GM12874 (cell line): ENCODE measurements at regions not wholly inside any gene's neighbourhood (a gene's known extent, or its start where the extent isn't known, plus 50 kb on each side); places are given as distances from the start of the nearest gene placed in this dataset.

ENCODE experiments used
- TF ChIP-seq, protein P1 (sequence below): IDR thresholded peaks from 2 replicates; pipeline ENCODE4 v1.5.1; 2011; ENCODE audit warnings: low read depth, mild to moderate bottlenecking, control low read depth, low read length, moderate library complexity; ENCODE audit not compliant: insufficient read depth

DNA sequence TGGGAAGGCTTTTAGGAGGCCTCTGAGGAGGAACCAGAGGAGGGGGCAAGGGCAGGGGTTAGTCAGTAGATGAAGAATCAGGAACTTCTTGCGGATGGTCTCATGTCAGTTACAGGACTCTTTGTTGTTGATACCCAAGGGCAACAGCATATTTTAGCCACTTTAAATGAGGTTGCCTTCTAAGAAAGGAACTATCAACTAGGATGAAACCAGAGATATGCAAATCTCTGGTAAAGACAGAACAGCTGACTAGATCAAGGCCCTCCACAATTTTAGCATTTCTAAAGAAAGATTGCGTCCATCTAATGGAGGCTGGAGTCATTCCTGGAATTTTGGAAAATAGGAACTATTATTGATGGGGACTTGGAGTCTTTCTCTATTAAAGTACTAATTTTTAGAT lies 57.7 kb upstream of the KLF4 start:
- TF ChIP-seq, protein P1, sequence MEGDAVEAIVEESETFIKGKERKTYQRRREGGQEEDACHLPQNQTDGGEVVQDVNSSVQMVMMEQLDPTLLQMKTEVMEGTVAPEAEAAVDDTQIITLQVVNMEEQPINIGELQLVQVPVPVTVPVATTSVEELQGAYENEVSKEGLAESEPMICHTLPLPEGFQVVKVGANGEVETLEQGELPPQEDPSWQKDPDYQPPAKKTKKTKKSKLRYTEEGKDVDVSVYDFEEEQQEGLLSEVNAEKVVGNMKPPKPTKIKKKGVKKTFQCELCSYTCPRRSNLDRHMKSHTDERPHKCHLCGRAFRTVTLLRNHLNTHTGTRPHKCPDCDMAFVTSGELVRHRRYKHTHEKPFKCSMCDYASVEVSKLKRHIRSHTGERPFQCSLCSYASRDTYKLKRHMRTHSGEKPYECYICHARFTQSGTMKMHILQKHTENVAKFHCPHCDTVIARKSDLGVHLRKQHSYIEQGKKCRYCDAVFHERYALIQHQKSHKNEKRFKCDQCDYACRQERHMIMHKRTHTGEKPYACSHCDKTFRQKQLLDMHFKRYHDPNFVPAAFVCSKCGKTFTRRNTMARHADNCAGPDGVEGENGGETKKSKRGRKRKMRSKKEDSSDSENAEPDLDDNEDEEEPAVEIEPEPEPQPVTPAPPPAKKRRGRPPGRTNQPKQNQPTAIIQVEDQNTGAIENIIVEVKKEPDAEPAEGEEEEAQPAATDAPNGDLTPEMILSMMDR = no peak

DNA sequence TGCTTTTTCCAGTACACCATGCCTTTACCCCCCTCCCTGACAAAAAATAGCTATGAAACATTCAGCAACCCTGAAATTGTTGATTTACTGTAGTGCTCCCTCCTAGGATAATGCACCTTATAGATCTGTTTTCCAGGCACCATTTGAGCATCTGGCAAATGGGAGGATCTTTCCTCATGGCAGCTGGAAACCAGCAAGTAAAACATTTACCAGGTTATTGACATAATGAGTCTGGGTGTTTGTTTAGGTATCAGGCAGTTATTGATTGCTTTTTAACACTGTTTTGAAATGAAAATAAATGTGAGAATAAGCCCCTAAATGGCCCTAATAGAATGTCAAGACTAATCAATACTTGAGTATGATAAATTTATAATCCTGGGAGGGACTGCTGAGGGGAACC lies 57.3 kb upstream of the KLF4 start:
- TF ChIP-seq, protein P1 = no peak

DNA sequence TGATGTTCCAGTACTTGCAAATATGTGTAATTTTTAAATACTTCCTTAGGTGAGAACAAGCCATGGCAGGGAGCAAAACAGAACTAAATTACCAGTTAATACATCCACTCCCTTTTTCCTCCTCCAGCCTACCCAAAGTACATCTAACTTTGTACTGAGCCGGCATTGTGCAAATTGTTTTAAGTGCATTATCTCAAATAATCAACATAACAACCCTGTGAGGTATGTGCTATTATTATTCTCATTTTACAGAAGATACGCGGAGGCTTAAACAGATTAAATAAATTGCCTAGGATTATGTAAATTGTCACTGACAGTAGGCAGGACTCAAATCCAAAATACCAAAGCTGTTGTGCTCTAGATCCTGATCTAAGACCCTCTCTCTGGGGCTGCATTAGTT lies 55.5 kb upstream of the KLF4 start:
- TF ChIP-seq, protein P1 = no peak

DNA sequence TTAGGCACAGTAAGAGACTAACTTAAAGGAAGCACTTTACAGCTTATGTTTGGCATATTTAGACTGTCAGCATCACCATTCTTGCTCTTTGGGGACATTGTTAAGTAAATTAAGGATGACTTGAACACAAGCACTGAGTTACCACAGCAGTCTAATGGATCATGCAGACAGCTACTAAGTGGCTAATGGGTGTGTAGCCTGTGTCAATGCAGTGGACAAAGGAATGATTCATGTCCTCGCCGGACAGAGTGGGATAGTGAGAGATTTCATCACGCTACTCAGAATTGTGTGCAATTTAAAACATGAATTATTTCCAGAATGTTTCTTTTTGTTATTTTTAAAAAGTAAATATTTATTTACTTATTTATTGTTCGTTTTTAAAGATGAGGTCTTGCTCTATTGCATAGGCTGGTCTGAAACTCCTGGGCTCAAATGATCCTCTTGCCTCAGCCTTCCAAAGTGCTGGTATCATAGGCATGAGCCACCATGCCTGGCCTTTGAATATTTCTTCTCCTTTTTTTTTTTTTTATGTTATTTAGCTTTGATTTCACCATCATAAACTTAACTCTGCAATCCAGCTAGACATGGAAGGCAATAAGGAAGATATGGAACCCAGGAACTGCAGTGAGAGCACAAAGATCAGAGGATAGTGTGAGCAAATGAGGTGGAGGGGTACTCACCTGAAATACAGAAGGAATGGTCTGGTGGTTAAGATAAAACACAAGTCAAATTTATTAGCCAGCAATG lies 53.0 kb upstream of the KLF4 start:
- TF ChIP-seq, protein P1 = no peak

DNA sequence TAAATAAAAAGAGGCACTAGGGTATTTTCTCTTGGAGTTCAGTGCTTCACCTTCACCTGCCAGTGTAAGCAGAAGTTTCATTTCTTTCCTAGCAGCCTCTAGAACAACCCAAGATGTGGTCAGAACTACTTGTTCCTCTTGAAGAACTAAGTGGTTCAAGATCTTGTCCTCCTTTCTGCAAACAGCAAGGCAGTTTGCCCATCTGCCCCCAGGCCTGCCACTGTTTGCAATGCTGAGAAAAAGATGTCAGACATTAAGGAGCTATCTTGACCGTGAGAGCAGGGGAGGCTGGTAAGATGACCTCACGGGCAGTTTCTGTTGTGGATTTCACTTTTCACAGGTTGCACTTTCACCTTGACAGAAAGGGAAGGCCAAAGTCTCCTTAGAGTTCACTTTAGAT lies 52.0 kb upstream of the KLF4 start:
- TF ChIP-seq, protein P1 = no peak

DNA sequence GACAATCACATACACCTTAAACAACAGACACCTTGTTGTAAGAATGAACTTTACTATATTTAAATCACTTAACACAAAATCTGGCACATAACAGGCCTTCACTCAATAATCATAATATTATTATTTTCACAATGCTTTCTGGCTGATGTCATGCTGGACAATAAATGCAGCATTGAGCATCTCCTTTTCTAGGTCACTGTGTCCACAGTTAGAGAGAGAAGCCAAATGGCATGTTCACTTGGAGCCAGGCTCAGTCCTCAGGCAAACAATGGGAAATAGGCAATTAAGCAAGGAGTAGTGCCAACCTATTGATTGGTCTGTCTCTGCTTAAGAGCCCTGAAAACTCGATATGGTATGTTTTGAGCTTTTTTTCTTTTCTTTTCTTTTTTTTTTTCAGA lies 50.6 kb upstream of the KLF4 start:
- TF ChIP-seq, protein P1 = no peak

DNA sequence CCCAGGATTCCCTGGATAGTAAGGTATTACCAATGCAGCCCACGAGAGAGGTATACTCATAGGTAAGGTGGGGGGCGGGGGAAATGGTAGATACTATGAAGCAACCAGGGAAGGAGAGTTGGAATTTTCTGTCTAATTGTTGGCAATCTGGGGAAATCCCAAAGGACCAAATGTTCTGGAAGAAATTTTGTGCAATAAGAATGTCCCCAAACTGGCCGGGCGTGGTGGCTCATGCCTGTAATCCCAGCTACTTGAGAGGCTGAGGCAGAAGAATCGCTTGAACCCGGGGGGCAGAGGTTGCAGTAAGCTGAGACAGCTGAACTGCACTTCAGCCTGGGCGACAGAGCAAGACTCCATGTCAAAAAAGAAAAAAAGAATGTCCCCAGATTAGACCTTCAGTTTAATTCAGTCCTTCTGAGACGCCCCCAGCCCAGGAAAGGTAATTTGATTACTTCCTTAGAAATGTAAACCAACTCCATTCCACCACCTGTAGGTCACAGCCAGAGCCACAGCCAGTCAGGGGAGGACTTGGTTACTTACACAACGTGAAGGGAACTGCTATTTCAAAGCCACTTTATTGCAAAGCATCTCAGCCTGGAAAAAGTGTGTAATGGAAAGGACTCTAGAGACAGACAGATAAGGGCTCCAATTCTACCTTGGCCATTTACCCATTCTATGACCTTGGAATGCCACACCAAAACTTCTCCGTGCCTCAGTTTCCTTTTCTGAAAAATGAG lies 50.0 kb upstream of the KLF4 start:
- TF ChIP-seq, protein P1 = no peak
